HepG2 (cell line): ENCODE measurements at regions not wholly inside any gene's neighbourhood (a gene's known extent, or its start where the extent isn't known, plus 50 kb on each side); places are given as distances from the start of the nearest gene placed in this dataset.

Experiments used
- AGO1 ChIP-seq: fragments of 200-400 bp; formaldehyde crosslinking; IDR thresholded peaks from 2 replicates; pipeline ENCODE4 v1.6.1; 2017; ENCODE audit warnings: mild to moderate bottlenecking, low read depth, low read length, moderate library complexity; ENCODE audit not compliant: poor library complexity, severe bottlenecking
- DNMT3B ChIP-seq: conservative IDR thresholded peaks from 2 replicates; pipeline ENCODE4 v1.6.1; 2016; ENCODE audit warnings: missing biosample characterization, control low read depth
- HDAC1 ChIP-seq: sonication (generic); formaldehyde crosslinking; IDR thresholded peaks from 2 replicates; pipeline ENCODE4 v1.5.1; 2020; ENCODE audit warnings: mild to moderate bottlenecking, missing genetic modification reagents
- HDAC2 ChIP-seq: sonication (generic); formaldehyde crosslinking; IDR thresholded peaks from 2 replicates; pipeline ENCODE4 v1.4.0; 2020; ENCODE audit warnings: missing genetic modification reagents
- HIVEP1 ChIP-seq: sonication (generic); formaldehyde crosslinking; IDR thresholded peaks from 2 replicates; pipeline ENCODE4 v1.4.0; 2020; ENCODE audit warnings: mild to moderate bottlenecking, missing genetic modification reagents
- HNRNPK ChIP-seq: fragments of 200-400 bp; formaldehyde crosslinking; IDR thresholded peaks from 2 replicates; pipeline ENCODE4 v1.6.1; 2018; ENCODE audit warnings: low read length, low read depth, moderate library complexity, mild to moderate bottlenecking; ENCODE audit not compliant: poor library complexity, severe bottlenecking
- IRF2 ChIP-seq: IDR thresholded peaks from 2 replicates; pipeline ENCODE4 v1.6.1; 2018; ENCODE audit warnings: missing genetic modification reagents, missing compliant biosample characterization
- KMT2A ChIP-seq: sonication (generic); formaldehyde crosslinking; IDR thresholded peaks from 2 replicates; pipeline ENCODE4 v1.4.0; 2020; ENCODE audit warnings: missing genetic modification reagents
- PAX8 ChIP-seq: sonication (generic); formaldehyde crosslinking; IDR thresholded peaks from 2 replicates; pipeline ENCODE4 v1.8.0; 2022; ENCODE audit warnings: mild to moderate bottlenecking, missing genetic modification reagents, borderline replicate concordance
- PHF8 ChIP-seq: sonication (generic); formaldehyde crosslinking; IDR thresholded peaks from 2 replicates; pipeline ENCODE4 v1.5.0; 2020; ENCODE audit warnings: missing genetic modification reagents
- RFX1 ChIP-seq: fragments of 450-650 bp; IDR thresholded peaks from 2 replicates; pipeline ENCODE4 v1.6.1; 2017
- SAP130 ChIP-seq: IDR thresholded peaks from 2 replicates; pipeline ENCODE4 v1.6.1; 2016; ENCODE audit warnings: low read depth
- SP2 ChIP-seq: sonication (generic); formaldehyde crosslinking; IDR thresholded peaks from 2 replicates; pipeline ENCODE4 v1.5.1; 2020; ENCODE audit warnings: mild to moderate bottlenecking, missing genetic modification reagents
- TBL1XR1 ChIP-seq: fragments of 150-350 bp; IDR thresholded peaks from 2 replicates; pipeline ENCODE4 v1.6.1; 2014; ENCODE audit warnings: borderline replicate concordance, low read length; ENCODE audit not compliant: partially characterized antibody
- TFDP2 ChIP-seq: sonication (generic); formaldehyde crosslinking; IDR thresholded peaks from 2 replicates; pipeline ENCODE4 v1.4.0; 2020; ENCODE audit warnings: missing genetic modification reagents
- ZBTB42 ChIP-seq: sonication (generic); formaldehyde crosslinking; IDR thresholded peaks from 2 replicates; pipeline ENCODE4 v1.5.0; 2020; ENCODE audit warnings: mild to moderate bottlenecking, missing genetic modification reagents
- ZBTB7B ChIP-seq: sonication (generic); formaldehyde crosslinking; IDR thresholded peaks from 2 replicates; pipeline ENCODE4 v1.4.0; 2020; ENCODE audit warnings: missing genetic modification reagents
- ZBTB8A ChIP-seq: sonication (generic); formaldehyde crosslinking; IDR thresholded peaks from 2 replicates; pipeline ENCODE4 v1.4.0; 2020; ENCODE audit warnings: mild to moderate bottlenecking, low read depth, missing genetic modification reagents, borderline replicate concordance
- ZMYM3 ChIP-seq: sonication (generic); formaldehyde crosslinking; IDR thresholded peaks from 2 replicates; pipeline ENCODE4 v1.5.1; 2020; ENCODE audit warnings: mild to moderate bottlenecking, missing genetic modification reagents
- ZNF232 ChIP-seq: sonication (generic); formaldehyde crosslinking; IDR thresholded peaks from 2 replicates; pipeline ENCODE4 v1.4.0; 2020; ENCODE audit warnings: missing genetic modification reagents, borderline replicate concordance
- ZNF329 ChIP-seq: sonication (generic); formaldehyde crosslinking; IDR thresholded peaks from 2 replicates; pipeline ENCODE4 v1.9.0; 2021; ENCODE audit warnings: low read depth, mild to moderate bottlenecking, missing genetic modification reagents
- ZNF460 ChIP-seq: sonication (generic); formaldehyde crosslinking; IDR thresholded peaks from 2 replicates; pipeline ENCODE4 v1.5.1; 2020; ENCODE audit warnings: missing genetic modification reagents, mild to moderate bottlenecking, borderline replicate concordance
- ZNF703 ChIP-seq: sonication (generic); formaldehyde crosslinking; IDR thresholded peaks from 2 replicates; pipeline ENCODE4 v1.5.1; 2020; ENCODE audit warnings: missing genetic modification reagents, mild to moderate bottlenecking, moderate library complexity, borderline replicate concordance
- ZNF850 ChIP-seq: sonication (generic); formaldehyde crosslinking; conservative IDR thresholded peaks from 2 replicates; pipeline ENCODE4 v1.9.0; 2021; ENCODE audit warnings: mild to moderate bottlenecking, missing genetic modification reagents
- TF ChIP-seq, protein P1 (sequence below): IDR thresholded peaks from 2 replicates; pipeline ENCODE4 v1.6.1; 2016; ENCODE audit warnings: low read depth, missing genetic modification reagents, missing compliant biosample characterization
- TF ChIP-seq, protein P2 (sequence below): sonication (generic); formaldehyde crosslinking; IDR thresholded peaks from 2 replicates; pipeline ENCODE4 v1.4.0; 2020; ENCODE audit warnings: missing genetic modification reagents

- TF ChIP-seq HNRNPK (no peak), ZNF850 (CRISPR knock-in tag) (no peak), ZNF703 (CRISPR knock-in tag) (no peak), SAP130 (CRISPR knock-in tag) (peak; percentile 60), KMT2A (CRISPR knock-in tag) (no peak), SP2 (no peak), PAX8 (no peak), RFX1 (no peak), HDAC2 (peak; percentile 77), ZBTB7B (CRISPR knock-in tag) (no peak), ZNF329 (CRISPR knock-in tag) (no peak), ZMYM3 (CRISPR knock-in tag) (peak; percentile 23; the same call in 1 of the 2 replicates), ZBTB8A (CRISPR knock-in tag) (no peak), DNMT3B (no peak), ZNF460 (CRISPR knock-in tag) (no peak), HIVEP1 (0 out of 2 replicates have a peak, but pooled peaks have one; percentile 35), HDAC1 (CRISPR knock-in tag) (peak; percentile 51; the same call in 1 of the 2 replicates), ZBTB42 (CRISPR knock-in tag) (peak; percentile 98; the same call in 1 of the 2 replicates), ZNF232 (CRISPR knock-in tag) (no peak), AGO1 (no peak), PHF8 (CRISPR knock-in tag) (0 out of 2 replicates have a peak, but pooled peaks have one; percentile 11), IRF2 (CRISPR knock-in tag) (peak; percentile 34; the same call in 1 of the 2 replicates), TBL1XR1 (no peak), TFDP2 (CRISPR knock-in tag) (0 out of 2 replicates have a peak, but pooled peaks have one; percentile 32)
- TF ChIP-seq, protein P1, sequence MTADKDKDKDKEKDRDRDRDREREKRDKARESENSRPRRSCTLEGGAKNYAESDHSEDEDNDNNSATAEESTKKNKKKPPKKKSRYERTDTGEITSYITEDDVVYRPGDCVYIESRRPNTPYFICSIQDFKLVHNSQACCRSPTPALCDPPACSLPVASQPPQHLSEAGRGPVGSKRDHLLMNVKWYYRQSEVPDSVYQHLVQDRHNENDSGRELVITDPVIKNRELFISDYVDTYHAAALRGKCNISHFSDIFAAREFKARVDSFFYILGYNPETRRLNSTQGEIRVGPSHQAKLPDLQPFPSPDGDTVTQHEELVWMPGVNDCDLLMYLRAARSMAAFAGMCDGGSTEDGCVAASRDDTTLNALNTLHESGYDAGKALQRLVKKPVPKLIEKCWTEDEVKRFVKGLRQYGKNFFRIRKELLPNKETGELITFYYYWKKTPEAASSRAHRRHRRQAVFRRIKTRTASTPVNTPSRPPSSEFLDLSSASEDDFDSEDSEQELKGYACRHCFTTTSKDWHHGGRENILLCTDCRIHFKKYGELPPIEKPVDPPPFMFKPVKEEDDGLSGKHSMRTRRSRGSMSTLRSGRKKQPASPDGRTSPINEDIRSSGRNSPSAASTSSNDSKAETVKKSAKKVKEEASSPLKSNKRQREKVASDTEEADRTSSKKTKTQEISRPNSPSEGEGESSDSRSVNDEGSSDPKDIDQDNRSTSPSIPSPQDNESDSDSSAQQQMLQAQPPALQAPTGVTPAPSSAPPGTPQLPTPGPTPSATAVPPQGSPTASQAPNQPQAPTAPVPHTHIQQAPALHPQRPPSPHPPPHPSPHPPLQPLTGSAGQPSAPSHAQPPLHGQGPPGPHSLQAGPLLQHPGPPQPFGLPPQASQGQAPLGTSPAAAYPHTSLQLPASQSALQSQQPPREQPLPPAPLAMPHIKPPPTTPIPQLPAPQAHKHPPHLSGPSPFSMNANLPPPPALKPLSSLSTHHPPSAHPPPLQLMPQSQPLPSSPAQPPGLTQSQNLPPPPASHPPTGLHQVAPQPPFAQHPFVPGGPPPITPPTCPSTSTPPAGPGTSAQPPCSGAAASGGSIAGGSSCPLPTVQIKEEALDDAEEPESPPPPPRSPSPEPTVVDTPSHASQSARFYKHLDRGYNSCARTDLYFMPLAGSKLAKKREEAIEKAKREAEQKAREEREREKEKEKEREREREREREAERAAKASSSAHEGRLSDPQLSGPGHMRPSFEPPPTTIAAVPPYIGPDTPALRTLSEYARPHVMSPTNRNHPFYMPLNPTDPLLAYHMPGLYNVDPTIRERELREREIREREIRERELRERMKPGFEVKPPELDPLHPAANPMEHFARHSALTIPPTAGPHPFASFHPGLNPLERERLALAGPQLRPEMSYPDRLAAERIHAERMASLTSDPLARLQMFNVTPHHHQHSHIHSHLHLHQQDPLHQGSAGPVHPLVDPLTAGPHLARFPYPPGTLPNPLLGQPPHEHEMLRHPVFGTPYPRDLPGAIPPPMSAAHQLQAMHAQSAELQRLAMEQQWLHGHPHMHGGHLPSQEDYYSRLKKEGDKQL (CRISPR knock-in tag) = no peak
- TF ChIP-seq, protein P2, sequence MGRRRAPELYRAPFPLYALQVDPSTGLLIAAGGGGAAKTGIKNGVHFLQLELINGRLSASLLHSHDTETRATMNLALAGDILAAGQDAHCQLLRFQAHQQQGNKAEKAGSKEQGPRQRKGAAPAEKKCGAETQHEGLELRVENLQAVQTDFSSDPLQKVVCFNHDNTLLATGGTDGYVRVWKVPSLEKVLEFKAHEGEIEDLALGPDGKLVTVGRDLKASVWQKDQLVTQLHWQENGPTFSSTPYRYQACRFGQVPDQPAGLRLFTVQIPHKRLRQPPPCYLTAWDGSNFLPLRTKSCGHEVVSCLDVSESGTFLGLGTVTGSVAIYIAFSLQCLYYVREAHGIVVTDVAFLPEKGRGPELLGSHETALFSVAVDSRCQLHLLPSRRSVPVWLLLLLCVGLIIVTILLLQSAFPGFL = no peak
These were observed 103.6 kb downstream of the PSMG1 start (continued) for GRCh38 chr21:39079617-39080016.
